HG03575 (cell line): ENCODE measurements at regions not wholly inside any gene's neighbourhood (a gene's known extent, or its start where the extent isn't known, plus 50 kb on each side); places are given as distances from the start of the nearest gene placed in this dataset.
"Not testable (repeated sequence)": the region's sequence is repeated elsewhere in the genome, so short reads cannot be mapped to it uniquely, and the experiment has no call there.

ENCODE experiments used
- ATAC-seq: cut with Tn5 transposase; IDR thresholded peaks from one replicate; pipeline ENCODE4 v1.9.1; 2021; ENCODE audit not compliant: unreplicated experiment, insufficient number of reproducible peaks, low FRiP score; ENCODE audit errors: extremely low read depth

GRCh38 chr12:105606613-105607012 lies 276.1 kb downstream of the C12orf75 start:
- ATAC-seq: not testable (repeated sequence)

GRCh38 chr12:105609001-105609400 lies 278.5 kb downstream of the C12orf75 start:
- not testable (repeated sequence) for ATAC-seq

GRCh38 chr12:105610459-105610858 lies 280.0 kb downstream of the C12orf75 start:
- no peak for ATAC-seq

GRCh38 chr12:105611340-105611739 lies 280.8 kb downstream of the C12orf75 start:
- no peak for ATAC-seq

- no peak for ATAC-seq
Measured at GRCh38 chr12:105613269-105613668, 282.8 kb downstream of the C12orf75 start.

GRCh38 chr12:105613887-105614286 lies 283.4 kb downstream of the C12orf75 start:
- ATAC-seq: no peak

GRCh38 chr12:105616971-105617540 lies 286.6 kb downstream of the C12orf75 start:
- no peak for ATAC-seq

- no peak for ATAC-seq
Measured at GRCh38 chr12:105622220-105622619, 291.7 kb downstream of the C12orf75 start.

- ATAC-seq: no peak
Measured at GRCh38 chr12:105622846-105623736, 292.6 kb downstream of the C12orf75 start.

- ATAC-seq: no peak
Measured at GRCh38 chr12:105626653-105627052, 296.2 kb downstream of the C12orf75 start.

- ATAC-seq: no peak
Measured at GRCh38 chr12:105637470-105637869, 307.0 kb downstream of the C12orf75 start.

- ATAC-seq: no peak
Measured at GRCh38 chr12:105640761-105641160, 310.3 kb downstream of the C12orf75 start.

GRCh38 chr12:105641749-105642148 lies 311.3 kb downstream of the C12orf75 start:
- ATAC-seq: no peak

GRCh38 chr12:105644770-105645169 lies 314.3 kb downstream of the C12orf75 start:
- no peak for ATAC-seq

- no peak for ATAC-seq
Measured at GRCh38 chr12:105654606-105655005, 324.1 kb downstream of the C12orf75 start.

GRCh38 chr12:105658389-105658788 lies 327.9 kb downstream of the C12orf75 start:
- ATAC-seq: no peak

GRCh38 chr12:105659355-105660075 lies 329.0 kb downstream of the C12orf75 start:
- no peak for ATAC-seq

- ATAC-seq: not testable (repeated sequence)
Measured at GRCh38 chr12:105664765-105665164, 334.3 kb downstream of the C12orf75 start.

GRCh38 chr12:105665366-105665765 lies 334.9 kb downstream of the C12orf75 start:
- no peak for ATAC-seq
